NCI-H1436 (cell line): ENCODE measurements at regions not wholly inside any gene's neighbourhood (a gene's known extent, or its start where the extent isn't known, plus 50 kb on each side); places are given as distances from the start of the nearest gene placed in this dataset.

Experiments
- DNase-seq: peaks from one replicate; lab custom pipeline; 2025; lab: John Stamatoyannopoulos, UW

DNA sequence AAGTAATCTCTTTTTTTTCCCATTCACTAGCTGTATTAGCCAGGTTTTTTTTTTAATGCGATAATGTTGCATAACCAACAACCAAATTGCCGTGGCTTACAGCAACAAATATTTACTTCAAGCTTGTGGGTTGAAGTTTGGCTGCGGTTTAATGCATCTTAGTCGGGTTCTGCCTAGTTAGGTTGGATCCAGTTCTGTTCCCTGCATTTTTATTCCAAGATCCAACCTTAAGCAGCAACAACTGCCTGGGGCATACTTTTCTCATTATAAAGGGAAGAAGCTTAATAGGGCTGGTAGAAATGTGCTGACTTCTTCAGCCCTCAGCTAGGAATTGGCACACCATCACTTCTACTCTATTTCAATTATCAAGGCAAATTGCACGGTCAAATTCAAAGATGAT is 1115.5 kb upstream of the AUTS2 start:
- DNase-seq = no peak

DNA sequence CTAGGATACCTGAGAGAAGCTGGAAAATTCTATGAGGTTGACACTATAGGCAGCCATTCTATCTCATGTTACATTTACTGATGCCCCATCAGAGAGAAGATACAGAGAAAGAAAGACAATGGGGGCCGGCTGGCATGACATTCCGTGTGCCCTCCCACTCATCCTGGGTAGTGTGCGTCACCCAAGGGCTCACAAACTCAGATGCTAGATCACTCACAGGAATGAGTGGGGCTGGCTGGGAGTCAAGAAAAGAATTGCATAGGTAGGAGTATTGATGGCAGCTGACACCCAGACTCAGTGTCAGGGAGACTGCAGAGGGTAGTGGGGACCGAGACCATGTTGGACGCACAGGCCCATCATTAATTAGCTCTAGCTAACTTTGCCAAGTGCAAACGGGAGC is 1113.5 kb upstream of the AUTS2 start:
- no peak for DNase-seq

DNA sequence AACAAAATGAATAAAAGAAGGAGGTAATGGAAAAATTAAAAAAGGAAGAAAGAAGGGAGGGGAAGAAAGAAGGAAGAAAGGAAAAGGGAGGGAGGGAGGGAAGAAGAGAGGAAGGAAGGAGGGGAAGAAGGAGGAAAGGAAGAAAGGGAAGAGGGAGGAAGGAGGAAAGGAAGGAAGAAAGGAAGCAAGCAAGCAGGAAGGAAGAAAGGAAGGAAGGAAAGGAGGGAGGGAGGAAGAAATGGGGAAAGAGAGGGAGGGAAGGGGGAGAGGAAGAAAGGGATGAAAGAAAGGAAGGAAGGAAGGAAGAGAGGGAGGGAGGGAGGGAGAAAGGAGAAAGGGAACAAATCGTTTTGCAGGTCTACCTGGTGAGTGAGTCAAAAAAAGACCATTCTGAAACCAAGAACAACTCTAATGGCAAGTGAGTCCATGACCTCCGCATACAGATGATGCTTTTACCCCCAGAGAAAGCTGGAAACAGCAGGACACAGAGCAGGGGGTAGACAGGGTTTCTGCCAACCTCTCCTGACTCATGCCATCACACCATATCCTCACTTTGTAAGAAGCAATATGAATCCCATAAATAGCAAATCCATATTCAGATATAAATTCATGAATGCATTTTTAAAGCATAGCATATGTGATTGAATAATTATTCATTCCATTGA is 1112.9 kb upstream of the AUTS2 start:
- DNase-seq = no peak

DNA sequence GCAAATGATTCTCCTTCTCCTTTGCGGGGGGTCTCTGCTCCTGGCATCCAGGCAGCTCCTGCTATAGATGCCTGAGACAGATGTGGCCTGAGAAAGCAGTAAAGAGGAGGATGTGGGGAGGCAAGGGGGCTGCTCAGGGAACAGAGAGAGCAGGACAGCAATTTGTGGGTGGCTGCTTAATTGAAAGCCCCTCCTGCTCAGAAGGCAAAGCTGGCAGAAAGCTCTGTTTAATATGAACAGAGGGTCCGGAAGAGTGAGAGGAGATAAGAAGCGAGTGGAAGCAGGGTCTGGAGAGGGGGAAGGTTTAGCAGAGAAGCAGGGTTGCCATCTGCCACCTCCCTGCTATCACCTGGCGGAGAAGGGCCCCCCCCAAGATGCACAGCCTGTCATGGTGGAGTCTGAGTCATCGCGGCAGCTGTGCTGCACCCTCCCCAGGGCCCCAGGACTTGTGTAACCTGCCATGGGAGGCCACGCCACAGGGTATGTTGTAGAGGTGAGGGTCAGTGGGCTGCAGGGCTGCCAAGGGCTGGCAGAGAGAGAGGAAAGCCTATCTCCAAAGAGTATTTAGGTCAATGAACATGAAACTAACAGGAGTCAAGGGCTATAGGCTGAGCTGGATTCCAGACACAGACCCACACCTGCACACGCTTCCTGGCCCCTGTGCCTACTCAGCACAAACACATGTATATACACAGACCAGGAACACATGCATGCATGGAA is 1109.8 kb upstream of the AUTS2 start:
- DNase-seq = no peak

GRCh38 chr7:68491523-68492358 is 1106.5 kb upstream of the AUTS2 start:
- DNase-seq = no peak

DNA sequence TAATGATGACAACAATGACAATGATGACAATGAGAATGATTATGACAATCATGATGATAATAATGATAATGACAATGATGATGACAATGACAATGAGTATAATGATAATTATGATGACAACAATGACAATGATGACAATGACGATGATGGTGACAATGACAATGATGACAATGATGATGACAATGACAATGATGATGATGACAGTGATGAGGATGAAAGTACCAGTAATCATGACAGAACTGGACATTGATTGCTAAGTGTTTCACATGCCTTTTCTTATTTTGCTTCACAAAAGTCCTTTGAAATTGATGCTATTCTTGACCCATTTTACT is 1106.0 kb upstream of the AUTS2 start:
- DNase-seq = no peak

GRCh38 chr7:68503400-68503799 is 1094.9 kb upstream of the AUTS2 start:
- no peak for DNase-seq

DNA sequence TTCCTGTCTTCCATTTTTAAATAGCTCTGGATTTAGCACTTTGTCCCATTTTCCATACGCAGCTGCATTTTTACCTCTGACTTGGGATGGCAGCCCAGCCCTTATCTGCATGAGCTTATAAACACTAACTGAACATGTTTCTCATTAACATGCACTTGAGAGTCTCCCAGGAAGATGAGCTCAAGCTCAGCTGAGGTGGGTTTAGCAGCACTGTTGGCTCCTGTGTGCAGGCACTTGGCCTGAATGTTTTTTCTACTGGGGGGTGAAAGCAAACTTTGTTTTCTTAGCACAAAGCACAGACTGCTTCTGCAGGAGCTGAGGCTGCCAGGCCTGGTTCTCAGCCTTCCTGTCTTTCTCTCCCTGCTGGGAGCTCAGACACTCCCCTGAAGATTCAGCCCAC is 1093.6 kb upstream of the AUTS2 start:
- no peak for DNase-seq

- DNase-seq = no peak
Measured at GRCh38 chr7:68505721-68506120, 1092.6 kb upstream of the AUTS2 start.

- no peak for DNase-seq
Measured at GRCh38 chr7:68507668-68508067, 1090.6 kb upstream of the AUTS2 start.

- no peak for DNase-seq
Measured at GRCh38 chr7:68509054-68509453, 1089.2 kb upstream of the AUTS2 start.

GRCh38 chr7:68509603-68510002 is 1088.7 kb upstream of the AUTS2 start:
- DNase-seq = no peak

DNA sequence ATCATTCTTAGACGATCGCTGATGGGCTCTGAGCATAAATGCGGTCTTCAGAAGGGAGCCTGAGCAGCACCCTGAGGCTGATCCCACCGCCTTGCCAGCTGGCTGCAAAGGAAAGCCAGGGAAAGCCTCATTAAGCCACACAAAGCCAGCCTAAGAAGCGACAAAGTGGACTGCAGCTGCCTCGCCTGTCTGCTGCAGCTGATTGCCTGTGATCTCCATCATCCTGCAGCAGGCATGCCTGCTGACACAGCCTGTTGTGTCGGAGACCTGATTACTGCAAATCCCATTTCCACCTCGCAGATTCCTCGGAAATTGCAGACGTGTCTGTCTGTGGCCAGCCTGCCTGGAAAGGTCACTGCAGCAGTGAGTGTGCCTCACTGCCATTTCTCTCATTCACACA is 1087.0 kb upstream of the AUTS2 start:
- DNase-seq = no peak

- DNase-seq = no peak
Measured at GRCh38 chr7:68512466-68512865, 1085.8 kb upstream of the AUTS2 start.

DNA sequence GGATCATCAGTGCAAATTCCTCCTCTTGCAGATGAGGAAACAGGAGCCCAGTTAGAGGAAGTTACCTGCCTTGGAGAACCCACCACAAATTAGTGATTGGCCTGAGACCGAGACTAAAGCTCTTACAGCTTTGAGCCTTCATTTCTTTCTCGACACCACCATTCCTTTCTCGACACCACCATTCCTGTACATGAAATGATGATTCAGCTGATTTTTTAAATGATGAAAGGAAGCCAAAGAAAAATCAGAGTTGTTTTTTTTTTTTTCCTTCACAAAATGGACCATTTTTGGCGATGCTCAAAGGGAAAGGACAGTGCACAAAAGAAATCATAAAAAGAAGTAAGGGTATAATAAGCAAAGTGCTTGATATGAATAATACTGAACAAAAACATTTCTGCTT is 1080.2 kb upstream of the AUTS2 start:
- no peak for DNase-seq

DNA sequence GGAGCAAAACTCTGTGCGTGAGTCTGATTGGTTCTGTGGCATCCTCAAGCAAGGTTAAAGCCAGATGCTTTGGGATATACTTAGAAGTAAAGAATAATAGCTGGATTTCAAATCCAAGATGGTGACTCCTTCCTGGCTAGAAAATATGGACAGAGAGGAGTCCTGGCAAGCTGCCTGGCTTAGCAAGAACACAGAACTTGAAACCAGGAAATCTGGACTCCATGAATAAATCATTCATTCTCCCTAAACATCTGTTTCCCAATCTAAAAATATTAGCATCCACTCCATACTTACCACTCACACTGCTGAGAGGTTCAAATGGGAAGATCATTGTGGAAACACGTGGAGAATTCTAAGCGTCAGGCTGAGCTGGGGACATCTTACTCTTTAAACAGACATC is 1074.1 kb upstream of the AUTS2 start:
- no peak for DNase-seq

GRCh38 chr7:68529221-68529620 is 1069.1 kb upstream of the AUTS2 start:
- DNase-seq = no peak

DNA sequence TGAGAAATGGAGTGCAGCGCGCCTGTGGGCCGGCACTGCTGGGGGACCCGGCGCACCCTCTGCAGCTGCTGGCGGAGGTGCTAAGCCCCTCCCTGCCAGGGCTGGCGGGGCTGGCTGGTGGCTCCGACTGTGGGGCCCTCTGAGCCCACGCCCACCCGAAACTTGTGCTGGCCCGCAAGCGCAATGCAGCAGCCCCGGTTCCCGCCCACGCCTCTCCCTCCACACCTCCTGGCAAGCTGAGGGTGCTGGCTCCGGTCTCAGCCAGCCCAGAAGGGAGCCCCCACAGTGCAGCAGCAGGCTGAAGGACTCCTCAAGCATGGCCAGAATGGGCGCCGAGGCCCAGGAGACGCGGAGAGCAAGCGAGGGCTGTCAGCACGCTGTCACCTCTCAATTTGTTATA is 1063.0 kb upstream of the AUTS2 start:
- no peak for DNase-seq

- DNase-seq = no peak
Measured at GRCh38 chr7:68537051-68537773, 1061.1 kb upstream of the AUTS2 start.

DNA sequence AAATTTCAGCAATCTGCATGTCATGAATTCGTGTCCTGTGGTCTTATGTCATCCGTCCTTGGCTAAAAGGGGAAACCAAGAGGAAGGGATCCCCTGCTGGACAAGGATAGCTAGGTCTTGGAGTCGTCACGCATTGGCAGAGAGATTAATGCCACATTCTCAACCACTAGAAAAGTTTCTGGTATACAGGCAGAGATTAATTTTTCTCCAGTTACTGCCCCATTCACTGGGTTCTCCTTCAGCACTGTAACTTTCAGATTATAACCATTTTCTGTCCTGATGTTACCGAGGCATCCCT is 1060.6 kb upstream of the AUTS2 start:
- DNase-seq = no peak

DNA sequence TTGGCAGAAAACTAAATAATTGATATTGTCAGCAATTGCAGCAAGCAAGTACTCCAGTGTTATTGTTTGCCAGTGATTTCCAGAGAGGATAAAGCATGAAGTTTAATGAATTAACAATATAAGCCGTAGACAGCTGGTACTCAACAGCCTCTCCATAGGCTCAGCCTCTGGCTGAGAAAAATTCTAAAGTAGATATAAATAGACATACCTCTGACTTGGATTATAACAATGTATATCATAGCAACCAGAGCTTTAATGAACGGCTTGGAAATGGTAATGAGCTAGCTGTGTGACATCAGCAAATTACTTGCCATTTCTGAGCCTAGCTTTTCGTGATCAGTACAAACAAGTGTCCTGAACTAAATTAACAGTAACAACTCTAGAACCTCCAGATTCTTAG is 1055.4 kb upstream of the AUTS2 start:
- DNase-seq = peak; percentile 41

DNA sequence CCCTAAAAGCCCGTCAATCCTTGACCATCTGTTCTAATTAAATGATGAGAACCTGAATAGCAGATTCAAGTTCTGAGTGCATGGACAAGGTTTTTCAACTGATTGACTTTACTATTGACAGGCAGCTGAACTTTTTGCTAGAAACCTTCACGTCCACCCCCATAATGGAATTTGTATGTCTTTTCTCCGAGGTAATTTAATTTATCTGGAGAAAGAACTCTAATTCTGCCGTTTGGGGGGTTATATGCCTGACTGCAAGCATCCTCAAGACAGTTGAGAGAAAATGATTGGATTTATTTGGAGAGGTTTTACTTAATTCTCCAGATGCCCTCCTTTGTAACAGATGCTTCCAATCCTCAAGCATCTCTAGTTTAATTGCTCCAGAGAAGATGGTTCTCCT is 1053.4 kb upstream of the AUTS2 start:
- DNase-seq = no peak

DNA sequence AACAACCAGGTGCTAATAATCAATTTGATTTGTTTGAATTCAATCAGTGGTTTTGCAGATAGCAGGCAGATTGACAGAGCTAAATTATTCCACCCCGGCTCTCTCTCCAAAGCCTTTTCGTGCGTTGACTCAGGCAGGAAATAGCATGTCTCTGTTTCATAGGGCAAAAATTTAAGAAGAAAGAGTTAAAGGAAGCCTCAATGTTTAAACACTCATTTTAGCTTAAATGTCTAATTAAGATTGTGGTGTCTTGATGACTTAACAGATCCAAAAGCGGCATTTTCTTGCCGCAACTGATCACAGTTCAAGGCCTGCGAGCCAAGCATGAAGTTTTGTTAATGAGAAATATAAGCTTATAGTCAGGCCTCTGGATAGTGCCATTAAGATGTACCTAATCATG is 1051.1 kb upstream of the AUTS2 start:
- no peak for DNase-seq
